ENCODE measurements at regions not wholly inside any gene's neighbourhood (a gene's known extent, or its start where the extent isn't known, plus 50 kb on each side); places are given as distances from the start of the nearest gene placed in this dataset.

DNA sequence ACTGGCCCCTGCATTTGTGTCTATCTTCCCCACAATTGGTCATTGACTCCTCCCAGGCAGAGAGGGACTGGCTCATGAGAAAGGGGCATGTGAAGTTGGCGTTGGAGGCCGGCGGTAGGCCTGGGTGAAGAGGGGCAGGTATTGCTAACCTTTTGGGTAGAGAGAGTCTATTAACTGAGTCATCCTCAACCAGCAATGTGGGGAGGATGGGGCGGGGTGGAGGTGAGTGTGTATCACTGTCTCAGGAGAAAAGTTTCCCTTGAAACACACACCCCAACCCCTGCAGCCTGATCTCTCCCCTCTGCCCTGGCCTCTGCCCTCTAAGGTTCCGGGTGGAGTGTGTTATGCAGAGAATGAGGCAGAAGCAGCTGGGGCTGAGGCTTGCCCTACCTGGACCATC is 60.1 kb upstream of the PHF21B start:
- Histone ChIP-seq H3K27me3 (ENCODE audit: insufficient read depth, low read length) (no peaks in the 10 kb centered on the region), H4K20me1 (ENCODE audit: insufficient read depth) (no peaks in the 10 kb centered on the region), H3K4me1 (ENCODE audit: control insufficient read depth in 1 of 2, insufficient read depth in 2 of 2, low read length in 2 of 2) (peaks cover 24 to 56% of the 10 kb centered on the region in 2 experiments), H3K36me3 (ENCODE audit: control insufficient read depth in 1 of 2, insufficient read depth in 2 of 2, low read length in 2 of 2) (no peaks in the 10 kb centered on the region), H3K9me3 (ENCODE audit: control insufficient read depth in 1 of 2, insufficient read depth in 1 of 2, low read depth in 1 of 2, low read length in 2 of 2) (no peaks in the 10 kb centered on the region), H3K9me2 (ENCODE audit: insufficient read depth) (no peaks in the 10 kb centered on the region), H3K79me2 (ENCODE audit: insufficient read depth, low read length) (no peaks in the 10 kb centered on the region), H3K27ac (ENCODE audit: low read depth, low read length) (no peak overlapping the region), H3K4me2 (ENCODE audit: low read length) (peak overlapping the region; percentile 59), H3K4me3 (replicated peaks in 1 of 2; ENCODE audit: low read depth in 1 of 2, low read length in 2 of 2) (no peak overlapping the region), H2AFZ (ENCODE audit: low read depth, low read length, poor library complexity, severe bottlenecking) (no peak overlapping the region), H3K9ac (ENCODE audit: low read length) (0 out of 2 replicates have a peak overlapping the region, but pooled peaks have one; percentile 16)
- TF ChIP-seq, protein P1, sequence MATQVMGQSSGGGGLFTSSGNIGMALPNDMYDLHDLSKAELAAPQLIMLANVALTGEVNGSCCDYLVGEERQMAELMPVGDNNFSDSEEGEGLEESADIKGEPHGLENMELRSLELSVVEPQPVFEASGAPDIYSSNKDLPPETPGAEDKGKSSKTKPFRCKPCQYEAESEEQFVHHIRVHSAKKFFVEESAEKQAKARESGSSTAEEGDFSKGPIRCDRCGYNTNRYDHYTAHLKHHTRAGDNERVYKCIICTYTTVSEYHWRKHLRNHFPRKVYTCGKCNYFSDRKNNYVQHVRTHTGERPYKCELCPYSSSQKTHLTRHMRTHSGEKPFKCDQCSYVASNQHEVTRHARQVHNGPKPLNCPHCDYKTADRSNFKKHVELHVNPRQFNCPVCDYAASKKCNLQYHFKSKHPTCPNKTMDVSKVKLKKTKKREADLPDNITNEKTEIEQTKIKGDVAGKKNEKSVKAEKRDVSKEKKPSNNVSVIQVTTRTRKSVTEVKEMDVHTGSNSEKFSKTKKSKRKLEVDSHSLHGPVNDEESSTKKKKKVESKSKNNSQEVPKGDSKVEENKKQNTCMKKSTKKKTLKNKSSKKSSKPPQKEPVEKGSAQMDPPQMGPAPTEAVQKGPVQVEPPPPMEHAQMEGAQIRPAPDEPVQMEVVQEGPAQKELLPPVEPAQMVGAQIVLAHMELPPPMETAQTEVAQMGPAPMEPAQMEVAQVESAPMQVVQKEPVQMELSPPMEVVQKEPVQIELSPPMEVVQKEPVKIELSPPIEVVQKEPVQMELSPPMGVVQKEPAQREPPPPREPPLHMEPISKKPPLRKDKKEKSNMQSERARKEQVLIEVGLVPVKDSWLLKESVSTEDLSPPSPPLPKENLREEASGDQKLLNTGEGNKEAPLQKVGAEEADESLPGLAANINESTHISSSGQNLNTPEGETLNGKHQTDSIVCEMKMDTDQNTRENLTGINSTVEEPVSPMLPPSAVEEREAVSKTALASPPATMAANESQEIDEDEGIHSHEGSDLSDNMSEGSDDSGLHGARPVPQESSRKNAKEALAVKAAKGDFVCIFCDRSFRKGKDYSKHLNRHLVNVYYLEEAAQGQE (IDR thresholded peaks at IDR 0.05; ENCODE audit: low read depth), result no peak
- TF ChIP-seq ELF1 (IDR thresholded peaks at IDR 0.05; ENCODE audit: borderline replicate concordance, low read depth) (no peak), SRF (IDR thresholded peaks at IDR 0.05; ENCODE audit: low read depth) (no peak), ZNF274 (IDR thresholded peaks at IDR 0.05; ENCODE audit: low read depth, low read length) (no peak), SP1 (IDR thresholded peaks at IDR 0.05; ENCODE audit: low read depth) (no peak), EZH2 (IDR thresholded peaks at IDR 0.05) (no peak), ZFX (IDR thresholded peaks at IDR 0.05) (no peak), RAD21 (IDR thresholded peaks at IDR 0.05; ENCODE audit: low read depth) (no peak), EGR1 (IDR thresholded peaks at IDR 0.05; ENCODE audit: low read depth) (no peak), FOSL1 (IDR thresholded peaks at IDR 0.05; ENCODE audit: low read depth) (no peak), SIN3A (IDR thresholded peaks at IDR 0.05; ENCODE audit: low read depth) (no peak), EZH2phosphoT487 (IDR thresholded peaks at IDR 0.05; ENCODE audit: borderline replicate concordance) (no peak), POLR2AphosphoS5 (IDR thresholded peaks at IDR 0.05; ENCODE audit: low read depth, low read length) (no peak)
- TF ChIP-seq, protein P2, sequence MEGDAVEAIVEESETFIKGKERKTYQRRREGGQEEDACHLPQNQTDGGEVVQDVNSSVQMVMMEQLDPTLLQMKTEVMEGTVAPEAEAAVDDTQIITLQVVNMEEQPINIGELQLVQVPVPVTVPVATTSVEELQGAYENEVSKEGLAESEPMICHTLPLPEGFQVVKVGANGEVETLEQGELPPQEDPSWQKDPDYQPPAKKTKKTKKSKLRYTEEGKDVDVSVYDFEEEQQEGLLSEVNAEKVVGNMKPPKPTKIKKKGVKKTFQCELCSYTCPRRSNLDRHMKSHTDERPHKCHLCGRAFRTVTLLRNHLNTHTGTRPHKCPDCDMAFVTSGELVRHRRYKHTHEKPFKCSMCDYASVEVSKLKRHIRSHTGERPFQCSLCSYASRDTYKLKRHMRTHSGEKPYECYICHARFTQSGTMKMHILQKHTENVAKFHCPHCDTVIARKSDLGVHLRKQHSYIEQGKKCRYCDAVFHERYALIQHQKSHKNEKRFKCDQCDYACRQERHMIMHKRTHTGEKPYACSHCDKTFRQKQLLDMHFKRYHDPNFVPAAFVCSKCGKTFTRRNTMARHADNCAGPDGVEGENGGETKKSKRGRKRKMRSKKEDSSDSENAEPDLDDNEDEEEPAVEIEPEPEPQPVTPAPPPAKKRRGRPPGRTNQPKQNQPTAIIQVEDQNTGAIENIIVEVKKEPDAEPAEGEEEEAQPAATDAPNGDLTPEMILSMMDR (IDR thresholded peaks at IDR 0.05 in 2 of 3, conservative IDR thresholded peaks at IDR 0.05 in 1 of 3; ENCODE audit: borderline replicate concordance in 1 of 3, insufficient read depth in 1 of 3, low read depth in 2 of 3, low read length in 2 of 3), result no peak
- TF ChIP-seq, protein P3, sequence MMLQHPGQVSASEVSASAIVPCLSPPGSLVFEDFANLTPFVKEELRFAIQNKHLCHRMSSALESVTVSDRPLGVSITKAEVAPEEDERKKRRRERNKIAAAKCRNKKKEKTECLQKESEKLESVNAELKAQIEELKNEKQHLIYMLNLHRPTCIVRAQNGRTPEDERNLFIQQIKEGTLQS (IDR thresholded peaks at IDR 0.05), result no peak
- ChIA-PET CTCF (no interaction called here), RAD21 (ENCODE audit: low non-redundant PET in 1 of 2, low total read pairs in 2 of 2, uncharacterized antibody in 2 of 2, unreplicated experiment in 2 of 2) (no interaction called here), POLR2A (no interaction called here)
- intact Hi-C loops (cut with micrococcal nuclease), result no loop called here
- no TSS peak for BruUV-seq (replicated peaks)
- ATAC-seq (peak; percentile 31; the same call in 1 of the 2 replicates), DNase-seq (ENCODE audit: low read depth, low spot score) (no peak)

Measured in HCT116 (cell line).